HG03060 (cell line): ENCODE measurements at regions not wholly inside any gene's neighbourhood (a gene's known extent, or its start where the extent isn't known, plus 50 kb on each side); places are given as distances from the start of the nearest gene placed in this dataset.

Experiments
- ATAC-seq: cut with Tn5 transposase; IDR thresholded peaks from one replicate; pipeline ENCODE4 v1.9.1; 2021; ENCODE audit warnings: low read depth, moderate number of reproducible peaks; ENCODE audit not compliant: unreplicated experiment

GRCh38 chr4:12729384-12729783 is 754.8 kb downstream of the RAB28 start:
- no peak for ATAC-seq

- no peak for ATAC-seq
Measured at GRCh38 chr4:12724510-12724909, 759.6 kb downstream of the RAB28 start.

- ATAC-seq: no peak
Measured at GRCh38 chr4:12723849-12724447, 760.2 kb downstream of the RAB28 start.

- no peak for ATAC-seq
Measured at GRCh38 chr4:12716896-12717295, 767.2 kb downstream of the RAB28 start.

GRCh38 chr4:12712648-12713339 is 771.3 kb downstream of the RAB28 start:
- ATAC-seq: no peak

GRCh38 chr4:12707381-12708175 is 776.6 kb downstream of the RAB28 start:
- ATAC-seq: no peak

GRCh38 chr4:12703036-12703435 is 781.1 kb downstream of the RAB28 start:
- no peak for ATAC-seq

GRCh38 chr4:12701384-12701783 is 782.8 kb downstream of the RAB28 start:
- ATAC-seq: no peak

- no peak for ATAC-seq
Measured at GRCh38 chr4:12697970-12698369, 786.2 kb downstream of the RAB28 start.

GRCh38 chr4:12692815-12693214 is 791.3 kb downstream of the RAB28 start:
- no peak for ATAC-seq

- no peak for ATAC-seq
Measured at GRCh38 chr4:12691168-12691567, 793.0 kb downstream of the RAB28 start.

- ATAC-seq: no peak
Measured at GRCh38 chr4:12689457-12689856, 794.7 kb downstream of the RAB28 start.

GRCh38 chr4:12679217-12679616 is 804.9 kb downstream of the RAB28 start:
- no peak for ATAC-seq

- no peak for ATAC-seq
Measured at GRCh38 chr4:12674184-12674583, 810.0 kb downstream of the RAB28 start.

GRCh38 chr4:12672303-12672702 is 811.8 kb downstream of the RAB28 start:
- no peak for ATAC-seq

GRCh38 chr4:12658146-12658545 is 826.0 kb downstream of the RAB28 start:
- no peak for ATAC-seq

- no peak for ATAC-seq
Measured at GRCh38 chr4:12651876-12652275, 832.3 kb downstream of the RAB28 start.

GRCh38 chr4:12645732-12646131 is 838.4 kb downstream of the RAB28 start:
- no peak for ATAC-seq

- no peak for ATAC-seq
Measured at GRCh38 chr4:12644261-12644660, 839.9 kb downstream of the RAB28 start.

GRCh38 chr4:12636191-12636590 is 847.9 kb downstream of the RAB28 start:
- ATAC-seq: no peak

- no peak for ATAC-seq
Measured at GRCh38 chr4:12635629-12636028, 848.5 kb downstream of the RAB28 start.
